ENCODE measurements at regions not wholly inside any gene's neighbourhood (a gene's known extent, or its start where the extent isn't known, plus 50 kb on each side); places are given as distances from the start of the nearest gene placed in this dataset.

DNA sequence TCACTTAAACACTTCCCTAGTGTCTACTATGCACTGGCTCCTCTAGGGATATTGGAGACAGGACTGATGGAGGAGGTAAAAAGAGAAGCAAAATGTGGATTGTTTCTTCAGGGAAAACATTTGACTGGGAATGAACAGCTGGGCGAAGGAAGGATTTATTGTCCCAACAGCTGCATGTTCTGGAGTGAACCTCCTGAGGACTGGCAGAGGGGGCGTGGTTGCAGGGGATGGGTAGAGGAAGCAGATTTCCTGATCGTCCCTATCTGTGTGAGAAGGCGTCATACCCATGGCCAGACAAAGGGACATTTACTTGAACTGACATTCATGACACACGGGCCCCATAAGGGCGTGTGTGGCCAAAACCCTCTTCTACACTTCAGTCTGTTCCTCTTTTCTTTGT is 321.5 kb downstream of the MAP2K4 start:
- Histone ChIP-seq H3K9ac (ENCODE audit: insufficient read length) (no peak overlapping the region), H3K9me3 (ENCODE audit: low read depth, low read length) (no peaks in the 10 kb centered on the region), H3K36me3 (ENCODE audit: insufficient read depth, low read length) (no peaks in the 10 kb centered on the region), H3K27ac (no peak overlapping the region), H3K4me3 (no peak overlapping the region)
- no peak for TF ChIP-seq FOXP2 (optimal IDR thresholded peaks at IDR 0.05; ENCODE audit: control extremely low read depth, extremely low read length, insufficient read depth)
- no peak for TF ChIP-seq POLR2AphosphoS5 (IDR thresholded peaks at IDR 0.05; ENCODE audit: borderline replicate concordance, low read depth, low read length)
- no peak for TF ChIP-seq EZH2 (IDR thresholded peaks at IDR 0.05)
- no peak for DNase-seq (ENCODE audit: low read depth, low spot score)

DNA sequence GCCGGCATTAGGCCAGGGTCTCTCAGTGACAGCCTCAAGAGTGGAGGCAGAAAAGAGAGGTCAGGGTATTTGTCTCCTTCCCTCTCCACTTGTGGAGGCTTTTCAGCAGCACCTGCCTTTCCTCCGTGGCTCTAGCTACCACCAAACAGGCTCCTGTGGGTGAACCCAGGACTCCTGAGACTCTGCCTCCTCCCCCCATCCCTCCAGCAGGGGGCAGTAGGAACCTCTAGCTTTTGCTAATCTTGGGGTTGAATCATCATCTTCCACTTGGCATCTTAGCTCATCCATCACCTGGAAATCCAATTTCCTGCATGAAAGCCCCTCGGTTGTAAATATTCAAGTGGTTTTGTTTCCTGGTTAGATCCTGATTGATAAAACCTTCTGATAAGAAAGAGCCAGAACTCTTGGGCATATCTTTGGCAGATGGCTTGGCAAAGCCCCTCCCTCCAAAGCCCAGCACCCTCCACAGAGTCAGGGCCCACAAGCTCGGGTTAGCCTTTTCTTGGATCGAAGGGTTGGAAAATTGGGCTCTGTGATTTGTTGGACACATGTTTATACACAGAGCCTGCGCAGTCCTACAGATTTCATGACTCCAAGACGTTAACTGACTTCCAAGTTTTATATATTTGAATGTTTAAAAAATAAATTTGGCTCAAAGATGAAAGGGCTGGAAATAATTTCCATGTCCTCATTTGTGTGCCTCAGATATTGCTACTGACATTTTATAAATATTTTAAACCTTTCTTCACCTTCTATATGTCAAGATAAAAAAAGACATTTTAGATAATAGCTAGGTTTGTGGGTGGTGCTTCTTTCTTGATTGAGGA is 322.1 kb downstream of the MAP2K4 start:
- Histone ChIP-seq H3K9me3 (ENCODE audit: low read depth, low read length) (no peaks in the 10 kb centered on the region), H3K9ac (ENCODE audit: insufficient read length) (no peak overlapping the region), H3K36me3 (ENCODE audit: insufficient read depth, low read length) (no peaks in the 10 kb centered on the region), H3K27ac (no peak overlapping the region), H3K4me3 (no peak overlapping the region)
- TF ChIP-seq FOXP2 (optimal IDR thresholded peaks at IDR 0.05; ENCODE audit: control extremely low read depth, extremely low read length, insufficient read depth) (no peak), POLR2AphosphoS5 (IDR thresholded peaks at IDR 0.05; ENCODE audit: borderline replicate concordance, low read depth, low read length) (no peak), EZH2 (IDR thresholded peaks at IDR 0.05) (no peak)
- no peak for DNase-seq (ENCODE audit: low read depth, low spot score)

DNA sequence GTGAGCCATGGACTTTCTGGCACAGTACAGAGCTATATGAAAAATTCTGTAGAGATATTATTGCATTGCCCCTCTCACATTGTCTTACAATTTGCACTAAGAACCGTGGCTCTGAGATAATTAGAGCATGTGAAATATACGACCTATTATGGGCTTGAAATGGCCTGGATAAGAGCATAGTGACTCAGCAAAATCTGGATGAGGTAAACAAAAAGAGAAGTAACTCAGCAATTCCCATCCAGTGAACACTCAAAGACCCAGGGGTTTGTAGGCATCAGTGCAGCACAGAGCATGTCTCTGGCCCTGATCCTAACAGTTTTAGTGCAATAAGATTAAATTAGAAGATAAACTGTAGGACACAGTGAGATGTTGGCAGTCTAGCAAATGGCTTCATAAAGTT is 317.2 kb upstream of the MYOCD start:
- TF ChIP-seq POLR2AphosphoS5 (IDR thresholded peaks at IDR 0.05; ENCODE audit: borderline replicate concordance, low read depth, low read length) (no peak), FOXP2 (optimal IDR thresholded peaks at IDR 0.05; ENCODE audit: control extremely low read depth, extremely low read length, insufficient read depth) (no peak), EZH2 (IDR thresholded peaks at IDR 0.05) (no peak)
- no peak for DNase-seq (ENCODE audit: low read depth, low spot score)

DNA sequence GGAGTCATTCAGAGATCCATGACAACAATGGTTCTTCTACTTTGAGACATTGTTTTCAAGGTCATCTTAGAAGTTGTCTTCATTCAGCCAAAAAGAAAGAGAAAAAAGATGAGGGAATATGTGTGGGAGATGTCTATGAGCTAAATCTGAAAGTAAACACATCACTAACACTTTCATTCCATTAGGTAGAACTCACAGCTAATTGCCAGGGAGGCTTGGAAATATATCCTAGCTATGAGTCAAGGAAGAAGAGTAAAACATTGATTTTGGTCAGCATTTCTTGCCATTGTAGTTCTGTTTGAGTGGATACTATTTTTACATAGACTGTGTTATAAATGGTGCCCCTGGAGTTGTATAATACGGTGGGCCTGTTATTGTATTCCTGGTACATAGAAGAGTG is 316.4 kb upstream of the MYOCD start:
- H3K4me3 ChIP-seq = no peak overlapping the region
- H3K36me3 ChIP-seq (ENCODE audit: insufficient read depth, low read length) = no peaks in the 10 kb centered on the region
- TF ChIP-seq EZH2 (IDR thresholded peaks at IDR 0.05) (no peak), POLR2AphosphoS5 (IDR thresholded peaks at IDR 0.05; ENCODE audit: borderline replicate concordance, low read depth, low read length) (no peak), FOXP2 (optimal IDR thresholded peaks at IDR 0.05; ENCODE audit: control extremely low read depth, extremely low read length, insufficient read depth) (no peak)
- H3K9me3 ChIP-seq (ENCODE audit: low read depth, low read length) = no peaks in the 10 kb centered on the region
- H3K9ac ChIP-seq (ENCODE audit: insufficient read length) = no peak overlapping the region
- DNase-seq (ENCODE audit: low read depth, low spot score) = no peak
- H3K27ac ChIP-seq = no peak overlapping the region

More for the DNA sequence above, 317.2 kb upstream of the MYOCD start:
- Histone ChIP-seq H3K9ac (ENCODE audit: insufficient read length) (no peak overlapping the region), H3K4me3 (no peak overlapping the region), H3K36me3 (ENCODE audit: insufficient read depth, low read length) (no peaks in the 10 kb centered on the region), H3K9me3 (ENCODE audit: low read depth, low read length) (no peaks in the 10 kb centered on the region), H3K27ac (no peak overlapping the region)

DNA sequence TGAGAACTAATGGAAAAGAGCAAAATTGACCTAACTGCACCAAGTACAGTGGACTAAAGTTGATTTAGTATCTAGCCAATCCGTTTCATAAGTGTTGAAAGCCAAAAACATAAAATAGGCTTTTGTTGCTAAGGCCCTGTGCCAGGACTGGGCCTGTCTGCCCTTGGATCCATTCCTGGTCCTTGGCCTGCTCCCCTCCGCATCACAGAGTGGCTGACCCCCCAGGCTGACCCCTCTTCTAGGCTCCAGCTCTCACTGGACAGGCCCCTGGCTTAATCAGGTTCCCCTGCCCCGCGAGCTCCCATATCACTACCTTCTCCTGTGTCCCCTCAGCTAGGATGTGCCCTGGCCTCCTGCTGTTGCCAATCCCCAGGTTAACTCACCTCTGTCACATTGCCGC is 313.6 kb upstream of the MYOCD start:
- no peak for DNase-seq (ENCODE audit: low read depth, low spot score)
- no peaks in the 10 kb centered on the region for H3K36me3 ChIP-seq (ENCODE audit: insufficient read depth, low read length)
- no peak overlapping the region for H3K4me3 ChIP-seq
- no peak for TF ChIP-seq POLR2AphosphoS5 (IDR thresholded peaks at IDR 0.05; ENCODE audit: borderline replicate concordance, low read depth, low read length)
- TF ChIP-seq EZH2 (IDR thresholded peaks at IDR 0.05) = no peak
- TF ChIP-seq FOXP2 (optimal IDR thresholded peaks at IDR 0.05; ENCODE audit: control extremely low read depth, extremely low read length, insufficient read depth) = no peak
- no peak overlapping the region for H3K9ac ChIP-seq (ENCODE audit: insufficient read length)
- H3K27ac ChIP-seq = no peak overlapping the region
- no peaks in the 10 kb centered on the region for H3K9me3 ChIP-seq (ENCODE audit: low read depth, low read length)

DNA sequence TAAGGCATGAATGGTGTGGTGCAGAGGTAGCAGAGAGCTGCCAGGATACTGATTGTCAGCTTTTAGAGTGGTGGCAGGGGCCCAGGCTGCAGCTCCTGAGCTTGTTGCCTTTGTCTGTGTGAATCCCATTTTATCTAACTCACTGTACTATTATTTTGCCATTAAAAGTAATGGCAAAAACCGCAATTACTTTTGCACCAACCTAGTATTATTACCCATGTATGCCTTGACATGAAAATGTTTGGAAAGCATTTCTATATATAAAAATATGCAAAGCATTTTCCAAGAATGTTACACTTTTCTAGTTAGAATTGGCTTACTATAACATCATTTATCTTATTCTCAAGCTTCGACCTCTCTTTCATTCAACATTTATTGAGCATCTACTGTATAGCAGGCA is 308.1 kb upstream of the MYOCD start:
- Histone ChIP-seq H3K4me3 (no peak overlapping the region), H3K9ac (ENCODE audit: insufficient read length) (no peak overlapping the region)
- no peak for DNase-seq (ENCODE audit: low read depth, low spot score)

DNA sequence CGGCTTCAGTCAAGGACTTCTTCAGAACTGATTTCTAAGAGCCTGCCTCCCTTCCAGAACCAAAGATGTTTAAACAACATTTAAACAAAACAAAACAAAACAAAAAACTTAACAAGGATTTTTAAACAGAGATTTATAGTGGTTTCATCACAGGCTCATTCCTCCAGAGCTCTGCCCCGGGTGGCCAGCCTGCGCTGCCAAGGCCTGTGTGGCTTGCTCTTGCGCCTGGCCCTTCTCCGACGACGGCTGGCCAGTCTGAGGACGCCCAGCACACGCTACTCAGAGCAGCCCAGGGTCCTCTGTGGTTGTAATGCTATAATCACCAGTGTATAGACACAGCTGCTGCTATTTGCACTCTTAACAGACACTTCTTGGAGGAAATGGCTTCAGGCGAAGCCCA is 307.2 kb upstream of the MYOCD start:
- no peak for DNase-seq (ENCODE audit: low read depth, low spot score)
- H3K9me3 ChIP-seq (ENCODE audit: low read depth, low read length) = no peaks in the 10 kb centered on the region
- TF ChIP-seq FOXP2 (optimal IDR thresholded peaks at IDR 0.05; ENCODE audit: control extremely low read depth, extremely low read length, insufficient read depth) (no peak), EZH2 (IDR thresholded peaks at IDR 0.05) (no peak), POLR2AphosphoS5 (IDR thresholded peaks at IDR 0.05; ENCODE audit: borderline replicate concordance, low read depth, low read length) (no peak)
- no peak overlapping the region for H3K27ac ChIP-seq
- no peak overlapping the region for H3K4me3 ChIP-seq
- no peaks in the 10 kb centered on the region for H3K36me3 ChIP-seq (ENCODE audit: insufficient read depth, low read length)
- no peak overlapping the region for H3K9ac ChIP-seq (ENCODE audit: insufficient read length)

More for the DNA sequence above, 308.1 kb upstream of the MYOCD start:
- H3K9me3 ChIP-seq (ENCODE audit: low read depth, low read length) = no peaks in the 10 kb centered on the region
- no peaks in the 10 kb centered on the region for H3K36me3 ChIP-seq (ENCODE audit: insufficient read depth, low read length)
- H3K27ac ChIP-seq = no peak overlapping the region
- TF ChIP-seq EZH2 (IDR thresholded peaks at IDR 0.05) = no peak
- no peak for TF ChIP-seq FOXP2 (optimal IDR thresholded peaks at IDR 0.05; ENCODE audit: control extremely low read depth, extremely low read length, insufficient read depth)
- TF ChIP-seq POLR2AphosphoS5 (IDR thresholded peaks at IDR 0.05; ENCODE audit: borderline replicate concordance, low read depth, low read length) = no peak

DNA sequence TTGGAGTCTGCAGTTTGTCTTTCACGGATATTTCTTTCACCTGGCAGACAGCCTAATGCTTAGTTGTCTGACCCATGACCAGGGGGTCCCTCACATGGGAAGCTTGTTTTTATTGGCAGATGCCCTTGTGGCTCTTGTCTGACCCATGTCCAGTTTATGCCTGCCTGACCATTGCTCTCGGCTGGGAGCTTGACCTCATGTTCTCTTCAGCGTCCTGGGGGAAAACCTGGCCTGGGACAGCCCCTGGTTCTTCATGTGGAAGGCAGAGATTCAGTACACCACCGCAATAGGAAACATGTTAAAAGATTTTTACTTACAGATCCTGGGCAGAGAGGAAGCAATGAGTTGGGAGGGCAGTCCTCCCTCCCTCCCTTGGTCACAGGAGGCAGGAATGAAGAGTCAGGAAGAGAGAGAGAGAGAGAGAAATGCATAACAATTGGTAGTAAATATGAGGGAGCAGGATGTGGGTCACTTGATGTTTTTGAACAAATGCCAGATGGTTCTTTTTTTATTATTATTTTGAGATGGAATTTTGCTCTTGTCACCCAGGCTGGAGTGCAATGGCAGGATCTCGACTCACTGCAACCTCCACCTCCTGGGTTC is 302.7 kb upstream of the MYOCD start:
- H3K36me3 ChIP-seq (ENCODE audit: insufficient read depth, low read length) = no peaks in the 10 kb centered on the region
- no peak for DNase-seq (ENCODE audit: low read depth, low spot score)
- no peak for TF ChIP-seq POLR2AphosphoS5 (IDR thresholded peaks at IDR 0.05; ENCODE audit: borderline replicate concordance, low read depth, low read length)
- no peak for TF ChIP-seq FOXP2 (optimal IDR thresholded peaks at IDR 0.05; ENCODE audit: control extremely low read depth, extremely low read length, insufficient read depth)
- no peak for TF ChIP-seq EZH2 (IDR thresholded peaks at IDR 0.05)
- no peak overlapping the region for H3K4me3 ChIP-seq
- no peaks in the 10 kb centered on the region for H3K9me3 ChIP-seq (ENCODE audit: low read depth, low read length)
- H3K9ac ChIP-seq (ENCODE audit: insufficient read length) = no peak overlapping the region
- H3K27ac ChIP-seq = no peak overlapping the region
